Common myeloid progenitor, CD34-positive (primary cell): ENCODE measurements at regions not wholly inside any gene's neighbourhood (a gene's known extent, or its start where the extent isn't known, plus 50 kb on each side); places are given as distances from the start of the nearest gene placed in this dataset.

Experiments
- CTCF ChIA-PET: fragments of 350-600 bp; sonication (Branson Sonifier 250); formaldehyde crosslinking; loops from one replicate; lab custom pipeline; 2021; ENCODE audit warnings: antibody characterized with exemption; lab: Charles Lee
- POLR2A ChIA-PET: fragments of 350-600 bp; sonication (Branson Sonifier 250); formaldehyde crosslinking; loops from one replicate; lab custom pipeline; 2021; ENCODE audit warnings: antibody characterized with exemption; lab: Charles Lee
- DNase-seq, 3 donors: peaks; one replicate each; pipeline versions ENCODE4 v3.0.0 to v3.0.0-alpha.2; 2013
- H3K27ac ChIP-seq, 2 experiments: 1 replicate in 1 of 2; 2 replicates in 1 of 2; pipeline ENCODE4 v1.7.0; 2013; ENCODE audit warnings: inconsistent platforms in 2 of 2, low read length in 2 of 2, mild to moderate bottlenecking in 2 of 2, low read depth in 1 of 2, moderate library complexity in 1 of 2; ENCODE audit not compliant: severe bottlenecking in 2 of 2, insufficient read depth in 1 of 2, poor library complexity in 1 of 2
- H3K27me3 ChIP-seq, 5 experiments: replicated peaks in 2 of 5; 1 replicate in 3 of 5; 2 replicates in 2 of 5; pipeline versions ENCODE4 v1.6.1 to v1.7.0; 2013; ENCODE audit warnings: low read length in 4 of 5, mild to moderate bottlenecking in 2 of 5, moderate library complexity in 2 of 5, inconsistent platforms in 1 of 5; ENCODE audit not compliant: insufficient read depth in 5 of 5, control insufficient read depth in 4 of 5
- H3K36me3 ChIP-seq, 4 experiments: 1 replicate in 2 of 4; 2 replicates in 2 of 4; pipeline versions ENCODE4 v1.6.1 to v1.7.0; 2013; ENCODE audit warnings: low read length in 3 of 4, control low read depth in 1 of 4, mild to moderate bottlenecking in 1 of 4; ENCODE audit not compliant: control insufficient read depth in 4 of 4, insufficient read depth in 4 of 4
- H3K4me1 ChIP-seq, 4 experiments: 1 replicate in 3 of 4; 2 replicates in 1 of 4; pipeline versions ENCODE4 v1.6.1 to v1.7.1; 2013; ENCODE audit warnings: low read length in 3 of 4, mild to moderate bottlenecking in 3 of 4, control low read depth in 1 of 4, inconsistent platforms in 1 of 4, moderate library complexity in 1 of 4; ENCODE audit not compliant: control insufficient read depth in 4 of 4, insufficient read depth in 4 of 4; ENCODE audit errors: control extremely low read depth in 1 of 4
- H3K4me3 ChIP-seq, 7 experiments: 1 replicate in 4 of 7; 2 replicates in 3 of 7; pipeline versions ENCODE4 v1.5.1 to v1.7.0; 2013; ENCODE audit warnings: mild to moderate bottlenecking in 7 of 7, low read length in 6 of 7, moderate library complexity in 6 of 7, inconsistent platforms in 2 of 7, low read depth in 2 of 7, control low read depth in 1 of 7; ENCODE audit not compliant: insufficient read depth in 4 of 7, control insufficient read depth in 1 of 7; ENCODE audit errors: extremely low read depth in 1 of 7
- H3K9me3 ChIP-seq, 5 experiments: 1 replicate in 4 of 5; 2 replicates in 1 of 5; pipeline versions ENCODE4 v1.6.1 to v1.7.1; 2013; ENCODE audit warnings: low read length in 4 of 5, mild to moderate bottlenecking in 2 of 5, inconsistent platforms in 1 of 5, low read depth in 1 of 5, moderate library complexity in 1 of 5; ENCODE audit not compliant: control insufficient read depth in 4 of 5, insufficient read depth in 2 of 5; ENCODE audit errors: control extremely low read depth in 1 of 5
- WGBS: methylation state at CpG from one replicate; pipeline ENCODE4 v1.1.5; 2013; ENCODE audit not compliant: insufficient coverage; 5-methylcytosine and 5-hydroxymethylcytosine counted together

GRCh38 chr2:67663776-67664175 is 266.6 kb downstream of the ETAA1 start:
- Histone ChIP-seq H3K4me3 (no peak overlapping the region), H3K27ac (no peak overlapping the region), H3K27me3 (peaks cover 0 to 5% (median 0%) of the 10 kb centered on the region in 5 experiments), H3K4me1 (no peaks in the 10 kb centered on the region), H3K36me3 (no peaks in the 10 kb centered on the region), H3K9me3 (peaks cover 0 to 4% (median 0%) of the 10 kb centered on the region in 5 experiments)
- DNase-seq: no peak
- 100% methylated on average over 2 of the region's 2 CpGs for WGBS
- POLR2A ChIA-PET: no interaction called here
- CTCF ChIA-PET: no interaction called here

GRCh38 chr2:67666386-67667053 is 269.4 kb downstream of the ETAA1 start:
- CTCF ChIA-PET: interaction anchor here (1.1 kb wide), 1 partner anchor 10 kb away, joined by 4 read pairs; no protein-coding TSS in a partner anchor
- POLR2A ChIA-PET: no interaction called here
- Histone ChIP-seq H3K4me3 (no peak overlapping the region), H3K9me3 (no peaks in the 10 kb centered on the region), H3K36me3 (no peaks in the 10 kb centered on the region), H3K4me1 (no peaks in the 10 kb centered on the region), H3K27me3 (peaks cover 0 to under 1% (median 0%) of the 10 kb centered on the region in 5 experiments), H3K27ac (no peak overlapping the region)
- WGBS: 100% methylated on average over 3 of the region's 5 CpGs
- DNase-seq: no peak

GRCh38 chr2:67667054-67667908 is 270.1 kb downstream of the ETAA1 start:
- POLR2A ChIA-PET: no interaction called here
- Histone ChIP-seq H3K9me3 (no peaks in the 10 kb centered on the region), H3K4me3 (no peak overlapping the region), H3K27me3 (no peaks in the 10 kb centered on the region), H3K27ac (no peak overlapping the region), H3K4me1 (no peaks in the 10 kb centered on the region), H3K36me3 (no peaks in the 10 kb centered on the region)
- CTCF ChIA-PET: interaction anchor here (1.1 kb wide), 1 partner anchor 10 kb away, joined by 4 read pairs; no protein-coding TSS in a partner anchor
- no peak for DNase-seq
- WGBS: 93% methylated on average over 1 of the region's 2 CpGs

GRCh38 chr2:67668538-67668937 is 271.4 kb downstream of the ETAA1 start:
- DNase-seq: no peak
- no peaks in the 10 kb centered on the region for H3K9me3 ChIP-seq
- CTCF ChIA-PET: no interaction called here
- H3K36me3 ChIP-seq: no peaks in the 10 kb centered on the region
- no peaks in the 10 kb centered on the region for H3K27me3 ChIP-seq
- POLR2A ChIA-PET: no interaction called here
- H3K4me1 ChIP-seq: no peaks in the 10 kb centered on the region
- H3K4me3 ChIP-seq: no peak overlapping the region
- no peak overlapping the region for H3K27ac ChIP-seq

GRCh38 chr2:67669168-67669567 is 272.0 kb downstream of the ETAA1 start:
- H3K27ac ChIP-seq: no peak overlapping the region
- ChIA-PET POLR2A (no interaction called here), CTCF (no interaction called here)
- H3K4me3 ChIP-seq: no peak overlapping the region
- 100% methylated on average over 1 of the region's 3 CpGs for WGBS
- H3K4me1 ChIP-seq: no peaks in the 10 kb centered on the region
- no peaks in the 10 kb centered on the region for H3K36me3 ChIP-seq
- H3K27me3 ChIP-seq: no peaks in the 10 kb centered on the region
- no peaks in the 10 kb centered on the region for H3K9me3 ChIP-seq
- no peak for DNase-seq

- POLR2A ChIA-PET: no interaction called here
- no peaks in the 10 kb centered on the region for H3K9me3 ChIP-seq
- H3K4me1 ChIP-seq: no peaks in the 10 kb centered on the region
- CTCF ChIA-PET: no interaction called here
- no peak overlapping the region for H3K4me3 ChIP-seq
- H3K27ac ChIP-seq: no peak overlapping the region
- DNase-seq: no peak
- H3K36me3 ChIP-seq: no peaks in the 10 kb centered on the region
- 80% methylated on average over 5 of the region's 5 CpGs for WGBS
- H3K27me3 ChIP-seq: no peaks in the 10 kb centered on the region
Measured at GRCh38 chr2:67669766-67670165, 272.6 kb downstream of the ETAA1 start.

GRCh38 chr2:67670747-67671183 is 273.6 kb downstream of the ETAA1 start:
- H3K27me3 ChIP-seq: no peaks in the 10 kb centered on the region
- no peaks in the 10 kb centered on the region for H3K36me3 ChIP-seq
- no peak for DNase-seq
- WGBS: 96% methylated on average over 6 of the region's 6 CpGs
- no peaks in the 10 kb centered on the region for H3K9me3 ChIP-seq
- H3K4me3 ChIP-seq: no peak overlapping the region
- H3K27ac ChIP-seq: no peak overlapping the region
- CTCF ChIA-PET: no interaction called here
- POLR2A ChIA-PET: no interaction called here
- H3K4me1 ChIP-seq: no peaks in the 10 kb centered on the region
